EL (cell line): ENCODE measurements at regions not wholly inside any gene's neighbourhood (a gene's known extent, or its start where the extent isn't known, plus 50 kb on each side); places are given as distances from the start of the nearest gene placed in this dataset.
"Not testable (repeated sequence)": the region's sequence is repeated elsewhere in the genome, so short reads cannot be mapped to it uniquely, and the experiment has no call there.

Source experiments
- DNase-seq: peaks from one replicate; pipeline ENCODE4 v3.0.0-alpha.2; 2016

GRCh38 chr7:12007576-12007975, 175.6 kb upstream of the THSD7A start:
- no peak for DNase-seq

- DNase-seq, result no peak
These were observed 182.0 kb upstream of the THSD7A start for GRCh38 chr7:12013983-12014382.

- no peak for DNase-seq
These were observed 184.4 kb upstream of the THSD7A start for GRCh38 chr7:12016439-12016838.

GRCh38 chr7:12017046-12017445, 185.0 kb upstream of the THSD7A start:
- DNase-seq, result no peak

- not testable (repeated sequence) for DNase-seq
These were observed 189.1 kb upstream of the TMEM106B start for GRCh38 chr7:12022011-12022410.

DNA sequence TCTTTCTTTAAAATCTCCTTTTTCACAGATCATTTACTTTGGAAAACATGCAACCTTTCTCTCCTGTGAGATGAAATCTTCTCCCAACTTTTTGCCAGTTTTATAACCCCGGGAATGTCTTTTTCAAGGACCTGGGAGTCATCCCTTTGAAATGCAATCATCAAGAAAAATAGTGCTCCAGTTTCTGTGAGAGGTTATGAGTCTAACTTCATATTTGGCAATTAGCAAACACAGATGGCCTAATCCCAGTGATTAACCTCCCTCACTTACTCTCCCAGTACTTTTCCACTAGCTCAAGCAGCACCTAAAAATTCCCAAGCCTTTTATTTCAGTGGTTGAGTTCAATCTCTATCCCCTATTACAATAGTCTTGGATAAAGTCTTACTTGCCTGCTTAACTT, 185.8 kb upstream of the TMEM106B start:
- no peak for DNase-seq

DNA sequence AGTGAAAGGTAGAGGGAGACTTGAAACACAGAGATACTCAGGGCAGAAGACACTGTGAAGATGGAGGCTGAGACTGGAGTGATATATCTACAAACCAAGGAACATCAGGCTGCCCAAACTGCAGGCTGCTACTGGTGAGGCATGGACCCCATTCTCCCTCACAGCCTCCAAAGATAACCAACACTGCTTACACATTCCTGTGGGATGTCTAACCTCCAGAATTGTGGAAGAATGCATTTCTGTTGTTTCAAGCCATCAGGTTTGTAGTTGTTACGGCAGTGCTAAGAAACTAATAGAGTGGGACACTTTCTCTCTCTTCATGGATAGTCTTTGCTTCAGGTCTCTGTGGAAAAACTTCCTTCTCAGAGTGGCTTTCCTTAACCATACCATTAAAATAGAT, 182.6 kb upstream of the TMEM106B start:
- peak; percentile 55 for DNase-seq

DNA sequence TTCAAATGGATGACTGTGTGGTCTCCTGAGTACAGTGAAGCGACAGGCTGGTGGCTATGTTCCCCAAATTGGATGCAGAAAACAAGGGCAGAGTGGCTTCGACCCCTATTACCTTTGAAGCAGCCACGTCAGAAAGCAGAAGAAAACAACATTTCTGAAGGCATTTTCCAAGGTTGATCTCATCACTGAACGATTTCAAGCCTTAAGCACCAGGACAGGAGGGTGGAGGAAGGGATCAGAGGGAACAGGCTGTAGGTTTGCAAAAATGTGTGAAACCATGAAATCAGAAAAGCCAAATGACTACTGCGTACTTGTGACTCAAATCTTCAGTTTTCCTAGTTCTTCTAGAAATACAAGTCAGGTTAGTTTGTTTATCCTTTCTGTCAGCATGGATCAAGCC, 181.0 kb upstream of the TMEM106B start:
- peak; percentile 57 for DNase-seq

GRCh38 chr7:12031186-12031585, 179.9 kb upstream of the TMEM106B start:
- DNase-seq, result no peak

GRCh38 chr7:12031638-12032037, 179.5 kb upstream of the TMEM106B start:
- DNase-seq, result peak; percentile 76

DNA sequence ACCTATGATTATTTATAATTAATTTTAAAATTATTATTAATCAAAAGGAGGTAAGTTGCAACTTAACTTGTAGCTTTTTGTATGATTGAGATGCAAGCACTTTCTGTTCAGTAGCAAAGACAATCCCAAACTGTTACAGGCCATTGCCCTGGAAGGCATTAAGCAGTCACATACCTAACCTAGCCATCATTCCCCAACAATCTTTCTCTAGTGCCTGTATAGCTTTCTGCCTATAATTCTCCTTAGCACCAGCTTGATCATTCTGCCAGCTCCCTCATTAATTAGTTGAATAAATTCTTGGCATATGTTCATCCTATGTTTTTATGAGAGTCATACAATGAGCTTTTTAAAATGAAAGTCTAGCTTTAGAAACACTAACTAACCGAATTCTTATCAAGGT, 178.9 kb upstream of the TMEM106B start:
- peak; percentile 17 for DNase-seq

DNA sequence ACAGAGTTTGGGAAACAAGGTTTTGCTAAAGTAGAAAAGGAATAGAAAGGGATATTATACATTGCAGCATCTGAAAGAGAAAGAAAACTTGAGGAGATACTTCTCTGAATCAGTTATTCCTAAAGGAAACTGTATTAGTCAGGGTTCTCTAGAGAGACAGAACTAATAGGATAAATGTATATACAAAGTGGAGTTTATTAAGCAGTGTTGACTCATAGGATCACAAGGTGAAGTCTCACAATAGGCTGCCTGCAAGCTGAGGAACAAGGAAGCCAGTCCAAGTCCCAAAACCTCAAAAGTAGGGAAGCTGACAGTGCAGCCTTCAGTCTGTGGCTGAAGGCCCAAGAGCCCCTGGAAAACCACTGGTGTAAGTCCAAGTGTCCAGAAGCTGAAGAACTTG, 167.6 kb upstream of the TMEM106B start:
- DNase-seq, result not testable (repeated sequence)

DNA sequence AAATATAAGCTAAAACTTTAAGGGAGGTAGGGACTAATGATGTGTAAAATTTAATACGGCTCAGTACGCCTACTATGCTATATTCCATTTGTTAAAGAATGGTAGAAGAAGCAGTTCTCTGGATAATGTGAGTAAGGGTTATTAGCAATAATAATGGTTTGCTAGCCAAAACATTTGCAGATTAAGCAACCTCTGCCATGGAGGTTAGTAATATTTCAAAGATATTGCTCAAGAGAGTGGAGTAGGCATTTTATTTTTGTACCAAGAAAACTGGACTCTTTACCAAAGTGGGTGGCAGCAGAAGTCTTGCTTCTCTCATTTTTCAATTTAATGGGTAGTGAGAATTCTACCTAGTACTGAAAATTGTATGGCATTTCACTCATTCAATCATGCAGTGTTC, 158.9 kb upstream of the TMEM106B start:
- no peak for DNase-seq

DNA sequence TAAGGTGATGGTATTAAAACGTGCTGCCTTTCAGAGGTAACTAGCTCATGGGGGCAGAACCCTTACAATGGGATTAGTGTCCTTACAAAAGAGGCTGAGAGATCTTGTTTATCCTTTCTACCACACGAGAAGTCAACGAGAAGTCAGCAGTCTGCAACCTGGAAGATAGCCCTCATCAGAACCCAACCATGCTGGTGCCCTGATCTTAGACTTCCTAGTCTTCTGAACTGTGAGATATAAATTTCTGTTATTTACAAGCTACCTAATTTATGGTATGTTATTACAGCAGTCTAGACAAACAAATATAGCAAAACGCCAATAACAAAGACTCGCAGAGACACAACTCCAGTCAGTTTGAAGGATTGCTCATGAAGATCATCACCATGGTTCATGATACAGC, 157.5 kb upstream of the TMEM106B start:
- no peak for DNase-seq

DNA sequence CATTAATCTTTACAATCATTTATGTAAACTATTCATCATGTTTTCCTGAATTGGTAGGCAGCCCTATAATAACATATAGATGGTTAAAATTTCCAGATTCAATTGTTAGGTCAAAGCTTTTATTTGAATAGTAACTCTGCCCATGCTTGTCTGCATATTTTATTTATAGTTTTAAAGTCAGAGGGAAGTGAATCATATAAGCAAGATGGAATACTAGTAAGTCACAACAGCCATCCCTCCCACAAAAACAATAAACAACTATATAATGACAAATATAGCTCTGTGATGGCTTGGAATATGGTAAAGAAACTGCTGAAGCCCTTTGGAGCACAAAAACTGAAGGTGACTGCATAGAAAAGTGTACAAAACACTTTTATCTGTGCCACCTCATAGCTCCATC, 156.3 kb upstream of the TMEM106B start:
- DNase-seq, result no peak

GRCh38 chr7:12056381-12056780, 154.7 kb upstream of the TMEM106B start:
- no peak for DNase-seq

GRCh38 chr7:12056977-12057376, 154.1 kb upstream of the TMEM106B start:
- DNase-seq, result no peak

DNA sequence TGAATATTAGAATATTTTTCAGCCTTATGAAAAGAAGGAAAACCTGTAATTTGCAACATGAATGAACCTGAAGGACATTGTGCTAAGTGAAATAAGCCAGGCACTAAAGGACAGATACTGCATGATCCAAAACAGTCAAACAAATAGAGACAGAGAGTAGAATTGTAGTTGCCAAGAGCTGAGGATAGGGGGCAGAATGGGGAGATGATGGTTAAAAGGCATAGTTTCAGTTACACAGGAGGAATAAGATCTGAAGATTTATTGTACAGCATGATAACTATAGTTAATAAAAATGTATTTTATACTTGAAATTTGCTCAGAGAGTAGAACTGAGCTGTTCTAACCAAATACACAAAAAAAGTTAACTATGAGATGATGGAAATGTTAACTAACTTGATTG, 149.0 kb upstream of the TMEM106B start:
- peak; percentile 2 for DNase-seq

- no peak for DNase-seq
These were observed 146.4 kb upstream of the TMEM106B start for GRCh38 chr7:12064586-12065127.

DNA sequence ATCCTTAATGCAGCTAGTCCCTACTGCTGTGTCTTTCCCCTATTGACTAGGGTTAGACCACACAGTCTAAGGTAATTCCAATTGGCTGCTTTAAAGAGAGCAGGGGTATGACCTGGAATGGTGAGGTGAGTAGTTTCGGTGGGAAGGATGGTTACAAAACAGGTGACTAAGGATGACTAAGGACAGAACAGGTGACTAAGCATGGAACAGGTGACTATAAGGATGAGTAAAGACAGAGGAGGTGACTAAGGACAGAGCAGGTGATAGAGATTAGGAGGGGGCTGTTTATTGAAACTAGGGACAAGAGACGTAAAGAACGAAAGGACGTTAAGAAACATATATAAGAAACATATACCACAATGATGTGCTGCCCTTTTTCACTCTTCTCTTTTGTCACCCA, 145.1 kb upstream of the TMEM106B start:
- DNase-seq, result no peak

DNA sequence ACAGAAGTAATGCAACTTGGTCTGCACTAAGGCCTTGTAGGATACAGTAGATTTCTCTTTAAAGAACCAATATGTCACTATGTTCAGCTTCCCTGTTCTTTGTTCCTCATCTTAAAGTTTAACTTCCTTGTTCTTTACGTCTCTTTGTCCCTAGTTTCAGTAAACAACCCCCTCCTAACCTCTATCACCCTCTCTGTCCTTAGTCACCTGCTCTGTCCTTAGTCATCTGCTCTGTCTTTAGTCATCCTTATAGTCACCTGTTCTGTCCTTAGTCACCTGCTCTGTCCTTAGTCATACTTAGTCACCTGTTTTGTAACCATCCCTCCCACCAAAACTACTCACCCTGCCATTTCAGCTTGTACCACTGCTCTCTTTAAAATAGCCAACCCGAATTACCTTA, 144.6 kb upstream of the TMEM106B start:
- no peak for DNase-seq

DNA sequence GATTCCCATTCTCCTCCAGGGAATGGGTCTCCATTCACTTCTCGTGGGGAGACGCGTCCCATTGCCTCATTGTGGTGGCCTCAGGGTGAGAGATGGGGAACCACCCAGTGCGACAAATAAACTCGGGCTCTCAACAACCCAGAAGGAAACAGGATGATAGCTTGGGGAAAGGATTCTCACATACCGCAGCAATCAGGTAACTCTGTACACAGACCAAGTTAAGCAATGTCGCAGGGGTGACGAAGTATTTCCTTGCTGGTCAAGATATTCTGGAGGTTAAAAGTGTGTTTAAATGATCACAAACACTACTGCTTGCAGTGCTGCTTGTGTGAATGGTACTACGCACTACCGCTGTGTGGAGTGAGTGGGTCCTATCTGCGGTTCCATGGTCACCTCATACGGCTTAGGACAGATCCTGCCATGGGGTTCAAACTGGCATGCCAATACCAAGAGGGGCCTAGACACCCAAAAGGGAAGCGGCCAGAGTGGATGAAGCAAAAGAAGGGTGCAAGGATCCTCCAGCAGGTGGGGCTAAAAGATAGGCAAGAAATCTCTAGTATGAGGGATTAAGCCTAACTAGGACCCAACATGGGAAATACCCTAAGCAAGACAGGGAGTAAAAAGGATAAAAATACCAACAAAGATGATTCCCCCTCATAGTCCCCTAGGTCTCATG, 143.8 kb upstream of the TMEM106B start:
- peak; percentile 45 for DNase-seq

DNA sequence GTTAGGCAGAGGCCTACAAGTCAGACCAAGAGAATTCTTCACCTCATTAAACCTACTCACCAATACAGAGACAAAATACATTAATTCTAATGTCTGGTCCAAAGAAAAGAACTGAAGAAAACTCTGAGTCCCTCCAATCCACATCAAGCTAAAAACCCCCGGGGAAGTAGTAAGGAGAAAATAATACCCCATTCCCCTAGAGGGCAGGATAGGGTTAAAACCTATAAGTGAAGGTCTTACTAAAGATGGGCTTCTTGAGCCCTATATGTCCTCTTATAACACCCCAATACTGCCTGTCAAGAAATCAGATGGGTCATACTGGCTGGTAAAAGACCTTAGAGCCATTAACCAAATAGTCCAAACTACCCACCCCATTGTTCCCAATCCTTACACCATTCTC, 141.3 kb upstream of the TMEM106B start:
- DNase-seq, result no peak

GRCh38 chr7:12074889-12075288, 136.2 kb upstream of the TMEM106B start:
- DNase-seq, result no peak

DNA sequence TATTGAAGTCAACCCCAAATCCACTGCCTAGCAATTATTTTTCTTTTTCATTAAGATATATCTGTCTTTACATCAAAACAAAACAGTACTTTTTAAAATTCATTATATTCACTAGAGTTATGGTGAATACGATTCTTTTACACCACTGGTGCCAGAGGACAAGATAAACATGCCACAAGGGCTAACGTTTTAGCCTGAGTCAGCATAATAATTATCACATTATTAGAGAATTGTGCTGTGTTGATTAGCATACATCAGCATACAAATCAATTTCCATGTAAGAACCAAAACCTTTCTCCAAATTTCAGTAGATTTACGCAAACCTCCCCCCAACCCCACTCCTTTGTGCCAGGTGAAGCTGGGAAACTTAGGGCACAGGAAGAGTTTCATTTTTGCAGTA, 131.1 kb upstream of the TMEM106B start:
- DNase-seq, result no peak
